Activated naive CD4-positive, alpha-beta T cell treated with anti-CD3 and anti-CD28 coated beads, Interleukin-2, amount 10 ng/mL, durations not matched to agents 7 days and 5 days (primary cell): ENCODE measurements at regions not wholly inside any gene's neighbourhood (a gene's known extent, or its start where the extent isn't known, plus 50 kb on each side); places are given as distances from the start of the nearest gene placed in this dataset.

Experiments used
- CTCF ChIA-PET: fragments of 350-600 bp; sonication (Branson Sonifier 250); formaldehyde crosslinking; loops from one replicate; lab custom pipeline; 2021; ENCODE audit warnings: antibody characterized with exemption; lab: Charles Lee
- DNase-seq: peaks from one replicate; pipeline ENCODE4 v3.0.0-alpha.2; 2020
- H3K27ac Mint-ChIP-seq: one replicate; pipeline ENCODE4 v1.8.0; 2021; ENCODE audit warnings: mild to moderate bottlenecking, moderate library complexity, mixed read lengths
- H3K27me3 Mint-ChIP-seq: one replicate; pipeline ENCODE4 v1.8.0; 2021; ENCODE audit warnings: mild to moderate bottlenecking, mixed read lengths
- H3K36me3 Mint-ChIP-seq: one replicate; pipeline ENCODE4 v1.8.0; 2021; ENCODE audit warnings: mixed read lengths
- H3K4me1 Mint-ChIP-seq: one replicate; pipeline ENCODE4 v1.8.0; 2021; ENCODE audit warnings: mixed read lengths
- H3K4me3 Mint-ChIP-seq: one replicate; pipeline ENCODE4 v1.8.0; 2021; ENCODE audit warnings: mild to moderate bottlenecking, moderate library complexity, mixed read lengths
- H3K9me3 Mint-ChIP-seq: one replicate; pipeline ENCODE4 v1.8.0; 2021; ENCODE audit warnings: mixed read lengths

DNA sequence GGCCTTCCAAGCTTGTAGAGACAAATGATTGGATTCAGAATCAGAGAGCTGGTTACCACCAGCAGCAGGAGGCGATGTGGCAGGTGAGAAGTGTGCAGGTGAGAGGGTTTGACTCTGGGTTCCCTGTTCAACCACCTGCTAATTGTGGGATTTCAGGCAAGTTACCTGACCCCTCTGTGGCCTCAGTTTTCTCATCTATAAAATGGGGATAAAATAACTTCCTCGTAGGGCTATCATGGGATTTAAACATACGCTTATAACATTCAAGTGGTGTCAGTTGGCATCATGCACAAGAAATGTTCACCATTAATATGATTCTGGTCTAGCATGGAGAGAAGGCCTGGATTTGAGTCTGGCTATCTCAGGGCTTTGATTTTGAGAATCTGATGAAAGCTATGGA, 143.8 kb upstream of the MYL2 start:
- DNase-seq: no peak
- Mint-ChIP-seq H3K27ac (no peak overlapping the region), H3K4me1 (peaks cover 17% of the 10 kb centered on the region), H3K4me3 (no peak overlapping the region), H3K27me3 (peaks cover 14% of the 10 kb centered on the region), H3K9me3 (no peaks in the 10 kb centered on the region), H3K36me3 (no peaks in the 10 kb centered on the region)
- CTCF ChIA-PET: no interaction called here

DNA sequence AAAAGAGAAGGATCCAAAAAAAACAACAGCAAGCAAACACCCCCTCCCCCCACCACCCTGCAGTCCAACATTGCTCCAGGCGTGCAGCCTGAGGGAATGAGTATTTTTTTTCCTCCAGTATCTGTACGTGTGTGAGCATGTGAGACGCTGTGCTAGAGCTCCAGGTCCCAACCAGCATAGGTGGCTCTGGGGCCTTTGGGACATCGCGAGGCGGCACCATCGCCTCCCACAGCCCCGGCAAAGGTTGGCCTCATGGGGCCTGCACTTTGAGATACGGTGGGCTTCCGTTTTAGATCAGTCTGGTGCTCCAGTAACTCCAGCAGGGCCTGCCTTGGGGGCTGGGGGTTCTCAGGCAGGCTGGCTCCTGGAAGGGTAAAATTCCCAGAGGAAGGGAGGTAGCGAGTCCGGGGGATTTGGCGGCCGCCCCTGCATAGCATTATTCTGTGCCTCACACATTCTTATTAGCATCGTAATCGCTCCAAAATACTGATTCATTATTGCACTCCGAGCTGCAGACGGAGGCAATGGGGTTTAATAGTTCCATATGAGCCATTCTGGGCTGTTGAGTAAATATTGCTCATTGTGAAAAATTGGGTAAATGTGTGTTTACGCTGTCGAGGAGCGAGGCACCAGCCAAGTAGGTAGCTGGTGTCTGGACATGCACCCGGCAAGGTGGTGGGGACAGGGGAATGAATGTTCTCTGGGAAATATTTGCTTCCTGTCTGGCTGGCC, 143.1 kb upstream of the MYL2 start:
- peaks cover 14% of the 10 kb centered on the region for H3K27me3 Mint-ChIP-seq
- DNase-seq: no peak
- peaks cover 16% of the 10 kb centered on the region for H3K4me1 Mint-ChIP-seq
- H3K9me3 Mint-ChIP-seq: peaks cover 2% of the 10 kb centered on the region
- no peak overlapping the region for H3K4me3 Mint-ChIP-seq
- CTCF ChIA-PET: no interaction called here
- H3K27ac Mint-ChIP-seq: no peak overlapping the region
- H3K36me3 Mint-ChIP-seq: peaks cover 2% of the 10 kb centered on the region

DNA sequence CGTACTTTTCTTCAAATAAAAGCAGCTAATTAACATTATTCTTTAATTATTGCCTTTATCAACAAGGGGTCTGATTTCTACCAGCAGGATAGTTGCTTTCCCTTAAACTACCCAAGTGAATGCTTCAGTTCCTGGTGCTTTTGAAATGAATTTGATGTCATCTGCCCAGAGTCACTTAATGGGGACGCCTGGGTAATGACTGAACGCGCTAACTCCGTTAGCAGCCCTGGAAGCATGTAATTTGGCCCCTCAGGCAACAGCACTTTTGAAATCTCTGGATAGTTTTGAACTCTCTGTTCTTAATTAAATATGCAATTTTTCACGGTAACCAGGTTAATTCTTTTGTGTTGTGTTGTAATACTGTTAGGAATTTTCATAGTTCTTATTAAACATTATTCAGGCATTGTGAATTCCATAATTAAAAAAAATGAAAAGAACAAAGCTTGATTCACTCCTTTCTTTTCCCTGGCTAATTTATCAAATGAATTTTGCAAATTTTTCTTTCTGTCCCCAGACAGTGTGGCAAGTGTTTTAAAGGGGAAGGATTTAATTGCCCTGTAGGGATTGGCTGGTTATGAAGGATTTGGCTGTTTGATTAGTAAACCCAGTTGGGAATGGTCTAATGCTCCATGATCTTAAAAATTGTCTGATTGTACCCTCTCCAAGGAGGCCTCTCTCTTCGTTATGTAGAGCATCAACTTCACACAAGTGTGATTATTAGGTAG, 137.5 kb upstream of the MYL2 start:
- Mint-ChIP-seq H3K4me3 (no peak overlapping the region), H3K9me3 (peaks cover 24% of the 10 kb centered on the region), H3K27ac (peak overlapping the region; percentile 99), H3K36me3 (peaks cover 29% of the 10 kb centered on the region), H3K4me1 (peaks cover 30% of the 10 kb centered on the region), H3K27me3 (peaks cover 13% of the 10 kb centered on the region)
- CTCF ChIA-PET: interaction anchor here (1.3 kb wide), 1 partner anchor 34 kb away, joined by 4 read pairs; no protein-coding TSS in a partner anchor
- DNase-seq: no peak

GRCh38 chr12:111056618-111057521, 136.5 kb upstream of the MYL2 start:
- Mint-ChIP-seq H3K4me3 (peak overlapping the region; percentile 4), H3K27me3 (peaks cover 15% of the 10 kb centered on the region), H3K36me3 (peaks cover 29% of the 10 kb centered on the region), H3K9me3 (peaks cover 24% of the 10 kb centered on the region), H3K4me1 (peaks cover 30% of the 10 kb centered on the region), H3K27ac (peak overlapping the region; percentile 99)
- CTCF ChIA-PET: interaction anchor here (1.2 kb wide), 1 partner anchor 16 kb away, joined by 3 read pairs; no protein-coding TSS in a partner anchor
- peak; percentile 81 for DNase-seq

- peaks cover 24% of the 10 kb centered on the region for H3K9me3 Mint-ChIP-seq
- peaks cover 30% of the 10 kb centered on the region for H3K4me1 Mint-ChIP-seq
- H3K36me3 Mint-ChIP-seq: peaks cover 29% of the 10 kb centered on the region
- DNase-seq: no peak
- no peak overlapping the region for H3K4me3 Mint-ChIP-seq
- H3K27me3 Mint-ChIP-seq: peaks cover 7% of the 10 kb centered on the region
- H3K27ac Mint-ChIP-seq: peak overlapping the region; percentile 99
- CTCF ChIA-PET: no interaction called here
Observed at GRCh38 chr12:111055181-111055880, 135.0 kb upstream of the MYL2 start.

GRCh38 chr12:111048991-111049390, 128.6 kb upstream of the MYL2 start:
- Mint-ChIP-seq H3K4me1 (no peaks in the 10 kb centered on the region), H3K36me3 (no peaks in the 10 kb centered on the region), H3K27me3 (peaks cover 24% of the 10 kb centered on the region), H3K4me3 (no peak overlapping the region), H3K27ac (no peak overlapping the region), H3K9me3 (no peaks in the 10 kb centered on the region)
- no peak for DNase-seq
- CTCF ChIA-PET: no interaction called here

- CTCF ChIA-PET: interaction anchor here (0.6 kb wide), 1 partner anchor 592 kb away, joined by 3 read pairs; no protein-coding TSS in a partner anchor
- H3K27ac Mint-ChIP-seq: no peak overlapping the region
- no peak for DNase-seq
- no peaks in the 10 kb centered on the region for H3K36me3 Mint-ChIP-seq
- H3K4me1 Mint-ChIP-seq: no peaks in the 10 kb centered on the region
- no peak overlapping the region for H3K4me3 Mint-ChIP-seq
- peaks cover 24% of the 10 kb centered on the region for H3K27me3 Mint-ChIP-seq
- H3K9me3 Mint-ChIP-seq: no peaks in the 10 kb centered on the region
Observed at GRCh38 chr12:111046896-111047295, 126.5 kb upstream of the MYL2 start.

DNA sequence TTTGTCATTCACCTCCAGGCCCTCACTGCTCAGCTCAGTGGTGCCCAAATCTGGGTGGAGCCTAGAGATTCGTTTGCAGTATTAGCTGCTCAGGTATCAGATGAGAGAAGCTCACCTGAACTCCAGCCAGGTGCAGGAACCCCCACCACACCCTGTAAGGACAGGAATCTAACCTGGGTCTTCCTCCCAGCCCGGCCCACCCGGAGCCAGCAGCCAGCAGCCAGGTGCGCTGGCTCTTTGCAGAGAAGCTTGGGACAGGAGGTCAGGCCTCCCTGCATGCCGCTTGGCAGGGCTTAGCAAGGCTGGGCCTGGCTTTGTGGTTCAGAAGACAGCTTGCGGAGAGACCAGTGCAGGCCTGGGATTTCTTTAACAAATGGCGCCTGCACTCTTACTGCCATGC, 125.6 kb upstream of the MYL2 start:
- DNase-seq: no peak
- no peaks in the 10 kb centered on the region for H3K4me1 Mint-ChIP-seq
- H3K9me3 Mint-ChIP-seq: no peaks in the 10 kb centered on the region
- no peak overlapping the region for H3K27ac Mint-ChIP-seq
- peaks cover 29% of the 10 kb centered on the region for H3K27me3 Mint-ChIP-seq
- H3K4me3 Mint-ChIP-seq: no peak overlapping the region
- H3K36me3 Mint-ChIP-seq: no peaks in the 10 kb centered on the region
- CTCF ChIA-PET: no interaction called here

DNA sequence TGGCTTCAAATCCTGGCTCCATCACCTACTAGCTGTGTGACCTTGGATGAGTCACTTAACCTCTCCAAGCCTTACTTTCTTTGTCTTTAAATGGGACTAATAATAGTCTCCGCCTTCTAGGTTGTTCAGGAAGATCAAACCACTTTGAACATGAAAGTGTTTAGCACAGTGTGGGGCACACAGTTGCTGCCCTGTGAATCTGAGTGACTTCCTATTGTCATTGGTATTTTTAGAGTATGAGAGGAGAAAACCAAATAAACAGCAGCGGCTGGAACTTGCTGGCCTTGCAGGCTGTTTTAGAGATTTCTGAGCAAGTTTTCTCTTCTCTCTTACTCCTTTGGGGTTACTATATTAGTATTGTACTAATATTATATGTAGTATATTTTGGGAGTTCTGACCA, 120.7 kb upstream of the MYL2 start:
- Mint-ChIP-seq H3K27ac (no peak overlapping the region), H3K36me3 (no peaks in the 10 kb centered on the region), H3K4me3 (no peak overlapping the region), H3K4me1 (peaks cover 8% of the 10 kb centered on the region), H3K27me3 (peaks cover 60% of the 10 kb centered on the region), H3K9me3 (no peaks in the 10 kb centered on the region)
- CTCF ChIA-PET: interaction anchor here (1.5 kb wide), 1 partner anchor 16 kb away, joined by 3 read pairs; no protein-coding TSS in a partner anchor
- no peak for DNase-seq

- H3K36me3 Mint-ChIP-seq: no peaks in the 10 kb centered on the region
- no peak for DNase-seq
- CTCF ChIA-PET: interaction anchor here (1.5 kb wide), 1 partner anchor 16 kb away, joined by 3 read pairs; no protein-coding TSS in a partner anchor
- H3K27me3 Mint-ChIP-seq: peaks cover 64% of the 10 kb centered on the region
- no peak overlapping the region for H3K4me3 Mint-ChIP-seq
- peaks cover 12% of the 10 kb centered on the region for H3K4me1 Mint-ChIP-seq
- no peaks in the 10 kb centered on the region for H3K9me3 Mint-ChIP-seq
- no peak overlapping the region for H3K27ac Mint-ChIP-seq
Observed at GRCh38 chr12:111040690-111041089, 120.3 kb upstream of the MYL2 start.

GRCh38 chr12:111038941-111039340, 118.6 kb upstream of the MYL2 start:
- DNase-seq: no peak
- no peak overlapping the region for H3K4me3 Mint-ChIP-seq
- CTCF ChIA-PET: no interaction called here
- H3K27ac Mint-ChIP-seq: no peak overlapping the region
- no peaks in the 10 kb centered on the region for H3K36me3 Mint-ChIP-seq
- peaks cover 75% of the 10 kb centered on the region for H3K27me3 Mint-ChIP-seq
- no peaks in the 10 kb centered on the region for H3K9me3 Mint-ChIP-seq
- H3K4me1 Mint-ChIP-seq: peaks cover 21% of the 10 kb centered on the region

DNA sequence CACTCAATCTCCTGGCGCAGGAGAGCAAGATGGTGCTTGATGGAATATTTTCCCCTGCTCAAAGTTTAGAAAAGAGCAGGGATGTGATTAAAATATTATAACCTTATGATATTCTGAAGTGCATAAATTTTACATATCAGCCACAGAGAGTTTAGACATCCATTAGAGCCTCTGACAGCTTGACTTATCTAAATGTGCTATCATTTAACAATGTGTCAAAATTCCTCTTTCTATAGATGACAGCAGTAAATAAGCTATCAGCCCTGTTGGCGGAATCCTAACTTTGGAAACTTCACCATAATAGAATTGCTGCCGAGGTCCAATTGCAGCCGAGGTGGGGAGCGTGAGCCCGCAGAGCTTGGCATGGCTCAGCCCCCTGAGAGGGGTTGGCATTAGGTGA, 117.7 kb upstream of the MYL2 start:
- CTCF ChIA-PET: no interaction called here
- Mint-ChIP-seq H3K27ac (no peak overlapping the region), H3K4me1 (peaks cover 21% of the 10 kb centered on the region), H3K9me3 (no peaks in the 10 kb centered on the region), H3K4me3 (no peak overlapping the region), H3K36me3 (no peaks in the 10 kb centered on the region), H3K27me3 (peaks cover 75% of the 10 kb centered on the region)
- DNase-seq: no peak

GRCh38 chr12:111037047-111037446, 116.7 kb upstream of the MYL2 start:
- H3K4me3 Mint-ChIP-seq: peak overlapping the region; percentile 12
- no peak overlapping the region for H3K27ac Mint-ChIP-seq
- no peak for DNase-seq
- CTCF ChIA-PET: no interaction called here
- no peaks in the 10 kb centered on the region for H3K9me3 Mint-ChIP-seq
- peaks cover 84% of the 10 kb centered on the region for H3K27me3 Mint-ChIP-seq
- no peaks in the 10 kb centered on the region for H3K36me3 Mint-ChIP-seq
- peaks cover 25% of the 10 kb centered on the region for H3K4me1 Mint-ChIP-seq
